ENCODE measurements at regions not wholly inside any gene's neighbourhood (a gene's known extent, or its start where the extent isn't known, plus 50 kb on each side); places are given as distances from the start of the nearest gene placed in this dataset.

DNA sequence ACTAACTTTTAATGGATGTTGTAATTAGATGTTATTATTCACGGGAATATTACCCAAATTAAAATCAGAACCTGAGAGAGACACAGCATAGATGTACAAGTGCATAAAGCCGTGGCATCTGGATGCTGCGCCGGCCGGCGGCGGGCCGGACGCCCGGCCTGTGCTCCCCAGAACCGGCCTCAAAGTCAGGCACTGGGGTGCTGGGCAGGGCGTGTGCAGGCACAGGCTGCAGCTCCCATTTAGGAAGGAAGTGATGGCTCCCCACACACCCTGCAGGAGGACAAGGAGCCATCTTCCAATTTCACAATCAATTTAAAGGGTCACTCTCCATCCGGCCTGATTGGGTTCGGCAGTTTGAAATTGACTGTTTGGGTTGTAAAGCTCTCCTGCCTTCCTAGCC is 367.7 kb upstream of the SALL3 start:
- TF ChIP-seq CTCF (IDR thresholded peaks at IDR 0.05; ENCODE audit: low read depth, low read length), result no peak
- TF ChIP-seq POLR2A (IDR thresholded peaks at IDR 0.05; ENCODE audit: extremely low read depth, insufficient read length), result no peak
- TF ChIP-seq MYC (IDR thresholded peaks at IDR 0.05; ENCODE audit: low read depth, low read length), result no peak
- TF ChIP-seq, protein P1, sequence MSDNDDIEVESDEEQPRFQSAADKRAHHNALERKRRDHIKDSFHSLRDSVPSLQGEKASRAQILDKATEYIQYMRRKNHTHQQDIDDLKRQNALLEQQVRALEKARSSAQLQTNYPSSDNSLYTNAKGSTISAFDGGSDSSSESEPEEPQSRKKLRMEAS (IDR thresholded peaks at IDR 0.05; ENCODE audit: low read depth, low read length), result no peak
